Parathyroid adenoma (tissue), 2 donors: ENCODE measurements at regions not wholly inside any gene's neighbourhood (a gene's known extent, or its start where the extent isn't known, plus 50 kb on each side); places are given as distances from the start of the nearest gene placed in this dataset.
"Not testable (repeated sequence)": the region's sequence is repeated elsewhere in the genome, so short reads cannot be mapped to it uniquely, and the experiment has no call there.

Experiments used
- H2AFZ ChIP-seq: fragments of 300-600 bp; sonication (generic); one replicate; pipeline ENCODE4 v1.7.0; 2017; ENCODE audit warnings: antibody characterized with exemption, mild to moderate bottlenecking
- H3K27ac ChIP-seq: fragments of 300-600 bp; sonication (generic); one replicate; pipeline ENCODE4 v1.7.0; 2017
- H3K27me3 ChIP-seq: fragments of 300-600 bp; sonication (generic); one replicate; pipeline ENCODE4 v1.7.0; 2017; ENCODE audit warnings: low read length; ENCODE audit not compliant: control insufficient read depth, insufficient read depth
- H3K36me3 ChIP-seq: fragments of 300-600 bp; sonication (generic); one replicate; pipeline ENCODE4 v1.7.0; 2017; ENCODE audit warnings: low read length; ENCODE audit not compliant: control insufficient read depth, insufficient read depth
- H3K4me1 ChIP-seq: fragments of 300-600 bp; sonication (generic); one replicate; pipeline ENCODE4 v1.7.0; 2017; ENCODE audit warnings: control low read depth
- H3K4me2 ChIP-seq: fragments of 300-600 bp; sonication (generic); one replicate; pipeline ENCODE4 v1.7.0; 2017; ENCODE audit warnings: low read length
- H3K4me3 ChIP-seq: fragments of 300-600 bp; sonication (generic); one replicate; pipeline ENCODE4 v1.7.0; 2017; ENCODE audit warnings: low read depth, low read length
- H3K79me2 ChIP-seq: fragments of 300-600 bp; sonication (generic); one replicate; pipeline ENCODE4 v1.7.0; 2017; ENCODE audit warnings: control low read depth
- H3K9ac ChIP-seq: fragments of 300-600 bp; sonication (generic); one replicate; pipeline ENCODE4 v1.7.0; 2017; ENCODE audit warnings: mild to moderate bottlenecking
- H3K9me3 ChIP-seq: fragments of 300-600 bp; sonication (generic); one replicate; pipeline ENCODE4 v1.7.0; 2017; ENCODE audit warnings: low read length; ENCODE audit not compliant: control insufficient read depth
- donor health status: primary hyperparathyroidism.

- H3K36me3 ChIP-seq, H3K9me3 ChIP-seq, H3K4me2 ChIP-seq, H3K9ac ChIP-seq, H3K27ac ChIP-seq, H3K27me3 ChIP-seq, H3K79me2 ChIP-seq, H3K4me1 ChIP-seq, H2AFZ ChIP-seq, H3K4me3 ChIP-seq: not testable (repeated sequence)
These were observed 81.6 kb upstream of the FCGR1A start for GRCh38 chr1:149700677-149701567.

DNA sequence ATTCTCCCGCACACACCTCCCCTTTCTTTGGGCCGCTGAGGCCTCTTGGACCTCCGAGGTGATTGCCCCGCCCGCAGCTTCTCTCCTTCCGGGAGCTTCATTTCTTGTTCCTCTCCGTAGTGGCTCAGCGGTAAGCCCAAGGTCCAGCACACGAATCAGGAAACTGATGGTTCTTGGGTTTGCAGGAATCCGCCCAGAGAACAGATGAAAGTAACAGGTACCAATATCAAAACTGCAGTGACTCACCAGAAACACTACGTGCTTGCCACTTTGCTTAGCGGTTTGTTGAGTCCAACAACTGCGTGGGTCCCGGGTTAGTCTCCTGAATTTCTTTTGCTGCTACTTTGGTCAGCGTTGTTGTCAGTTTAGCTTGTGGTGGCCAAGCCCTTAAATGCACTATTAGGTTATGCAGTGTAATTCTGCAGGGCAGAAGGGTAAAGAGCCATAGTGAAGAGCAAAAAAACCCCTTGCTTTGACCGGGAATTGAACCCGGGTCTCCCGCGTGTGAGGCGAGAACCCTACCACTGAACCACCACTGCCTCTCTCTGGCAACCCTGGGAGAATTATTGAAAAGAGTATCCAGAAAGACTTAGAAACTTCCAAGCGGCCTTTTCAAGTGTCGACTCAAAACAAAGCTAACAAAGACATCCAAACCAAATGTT lies 74.2 kb upstream of the FCGR1A start:
- not testable (repeated sequence) for H2AFZ ChIP-seq, H3K4me1 ChIP-seq, H3K27ac ChIP-seq, H3K4me3 ChIP-seq, H3K9me3 ChIP-seq, H3K36me3 ChIP-seq, H3K79me2 ChIP-seq, H3K27me3 ChIP-seq, H3K9ac ChIP-seq, H3K4me2 ChIP-seq

- H3K79me2 ChIP-seq, H3K36me3 ChIP-seq, H3K27me3 ChIP-seq, H3K27ac ChIP-seq, H3K4me2 ChIP-seq, H3K9me3 ChIP-seq, H2AFZ ChIP-seq, H3K4me1 ChIP-seq, H3K9ac ChIP-seq, H3K4me3 ChIP-seq: not testable (repeated sequence)
These were observed 70.8 kb upstream of the FCGR1A start for GRCh38 chr1:149711651-149712050.

- not testable (repeated sequence) for H3K9me3 ChIP-seq, H3K79me2 ChIP-seq, H3K36me3 ChIP-seq, H3K4me2 ChIP-seq, H3K27me3 ChIP-seq, H3K4me1 ChIP-seq, H2AFZ ChIP-seq, H3K9ac ChIP-seq, H3K27ac ChIP-seq, H3K4me3 ChIP-seq
These were observed 70.2 kb upstream of the FCGR1A start for GRCh38 chr1:149712154-149712927.

DNA sequence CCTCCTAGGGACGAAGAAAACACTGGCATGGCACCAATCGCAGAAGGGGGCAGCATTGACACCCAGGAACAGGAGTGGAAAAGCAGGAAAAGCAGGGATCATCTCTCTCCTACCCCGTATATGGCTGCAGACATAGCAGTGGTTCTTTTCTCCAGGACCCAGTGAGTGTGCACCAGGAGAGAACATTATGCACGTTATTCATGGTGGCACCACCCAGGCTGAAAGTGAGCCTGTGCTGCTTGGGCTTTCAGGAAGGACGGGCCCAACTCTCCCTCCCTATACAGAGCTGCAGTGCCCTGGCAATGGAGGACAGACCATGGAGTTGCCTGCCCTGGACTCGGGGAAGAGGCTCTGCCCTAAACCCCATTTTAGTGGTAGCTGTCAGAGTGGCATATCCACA lies 69.0 kb upstream of the FCGR1A start:
- not testable (repeated sequence) for H3K4me2 ChIP-seq, H3K4me3 ChIP-seq, H3K79me2 ChIP-seq, H3K9ac ChIP-seq, H3K4me1 ChIP-seq, H3K9me3 ChIP-seq, H3K27me3 ChIP-seq, H2AFZ ChIP-seq, H3K27ac ChIP-seq, H3K36me3 ChIP-seq

DNA sequence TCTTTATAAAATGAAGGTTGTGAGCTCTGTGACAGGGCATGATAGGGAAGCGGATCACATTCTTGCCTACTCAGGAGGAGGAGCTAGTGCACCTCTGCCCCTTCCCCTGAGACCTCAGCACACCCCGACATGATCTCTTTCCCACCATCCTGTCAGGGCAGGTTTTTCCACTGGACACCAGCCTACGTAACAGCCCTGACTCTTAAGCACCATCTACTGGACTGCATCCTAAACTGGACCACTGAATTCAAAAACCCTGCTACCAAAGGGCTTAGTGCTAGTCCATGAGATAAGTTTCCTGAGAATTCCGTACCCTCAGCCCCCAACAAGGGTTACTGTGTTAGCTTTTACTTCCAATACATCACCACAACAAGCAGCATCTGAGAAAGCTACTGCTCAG lies 68.5 kb upstream of the FCGR1A start:
- H3K27me3 ChIP-seq, H3K9me3 ChIP-seq, H3K36me3 ChIP-seq, H3K4me2 ChIP-seq, H3K4me1 ChIP-seq, H3K79me2 ChIP-seq, H2AFZ ChIP-seq, H3K27ac ChIP-seq, H3K4me3 ChIP-seq, H3K9ac ChIP-seq: not testable (repeated sequence)

DNA sequence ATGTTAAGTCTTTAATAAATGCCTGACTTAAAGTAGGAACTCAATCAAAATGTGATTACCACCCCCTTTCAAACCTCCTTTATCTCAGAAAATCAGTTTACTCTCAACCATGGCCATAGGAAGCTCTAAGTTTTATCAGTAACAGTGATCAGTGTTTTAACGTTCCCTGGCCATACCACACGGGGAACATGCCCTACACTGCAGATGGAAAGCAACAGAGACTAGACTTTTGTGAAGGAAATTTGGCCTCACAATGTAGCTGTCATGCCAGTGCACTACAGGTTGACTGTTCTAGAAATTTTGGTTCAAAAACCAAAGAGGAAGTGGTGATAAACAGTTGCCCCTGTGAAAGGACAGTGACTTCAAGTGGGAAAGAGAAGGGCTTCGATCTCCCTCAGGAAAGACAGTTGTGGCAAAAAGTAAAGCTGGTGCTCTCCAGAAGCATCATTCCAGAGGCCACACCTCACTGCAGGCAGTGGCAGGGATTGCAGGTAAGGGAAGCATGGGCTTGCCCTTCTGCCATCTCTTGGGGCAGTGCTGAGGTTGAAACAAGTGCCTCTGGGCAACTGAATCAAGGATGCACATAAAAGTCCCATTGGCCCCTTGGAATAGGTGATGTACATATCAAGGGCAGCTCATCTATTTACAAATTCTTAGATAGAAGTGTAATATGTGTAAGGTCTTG lies 57.7 kb upstream of the FCGR1A start:
- not testable (repeated sequence) for H3K79me2 ChIP-seq, H3K9me3 ChIP-seq, H3K36me3 ChIP-seq, H3K4me2 ChIP-seq, H3K27me3 ChIP-seq, H2AFZ ChIP-seq, H3K27ac ChIP-seq, H3K4me3 ChIP-seq, H3K4me1 ChIP-seq, H3K9ac ChIP-seq

- not testable (repeated sequence) for H3K36me3 ChIP-seq, H3K4me2 ChIP-seq, H3K27me3 ChIP-seq, H3K4me1 ChIP-seq, H3K79me2 ChIP-seq, H3K4me3 ChIP-seq, H2AFZ ChIP-seq, H3K9ac ChIP-seq, H3K9me3 ChIP-seq, H3K27ac ChIP-seq
These were observed 55.8 kb upstream of the FCGR1A start for GRCh38 chr1:149726688-149727087.

GRCh38 chr1:149728598-149728997 lies 53.9 kb upstream of the FCGR1A start:
- not testable (repeated sequence) for H3K9me3 ChIP-seq, H2AFZ ChIP-seq, H3K27me3 ChIP-seq, H3K36me3 ChIP-seq, H3K4me2 ChIP-seq, H3K27ac ChIP-seq, H3K4me3 ChIP-seq, H3K4me1 ChIP-seq, H3K9ac ChIP-seq, H3K79me2 ChIP-seq
